GM19025 (cell line): ENCODE measurements at regions not wholly inside any gene's neighbourhood (a gene's known extent, or its start where the extent isn't known, plus 50 kb on each side); places are given as distances from the start of the nearest gene placed in this dataset.

Experiments
- ATAC-seq: cut with Tn5 transposase; IDR thresholded peaks from one replicate; pipeline ENCODE4 v1.9.1; 2021; ENCODE audit warnings: mild to moderate bottlenecking, low read depth, moderate library complexity; ENCODE audit not compliant: unreplicated experiment

DNA sequence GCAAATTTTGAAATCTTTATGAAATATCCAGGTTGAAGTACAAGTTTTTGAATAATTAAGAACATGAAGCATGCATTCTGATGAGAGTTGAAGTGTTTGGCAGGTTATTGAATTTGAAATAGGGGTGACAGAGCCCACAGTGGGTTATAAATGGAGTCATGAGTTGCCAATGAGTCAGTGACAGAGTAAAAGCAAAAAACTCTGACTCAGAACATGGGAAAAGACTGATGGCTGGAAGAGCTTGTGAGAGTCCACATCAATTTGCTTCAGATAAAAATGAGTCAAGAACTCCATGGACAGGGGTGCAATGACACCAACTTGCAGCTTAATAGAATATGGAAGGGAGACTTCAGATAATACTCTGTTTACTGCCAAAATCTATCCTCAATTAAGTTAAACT is 105.3 kb downstream of the SLC6A15 start:
- ATAC-seq = no peak

DNA sequence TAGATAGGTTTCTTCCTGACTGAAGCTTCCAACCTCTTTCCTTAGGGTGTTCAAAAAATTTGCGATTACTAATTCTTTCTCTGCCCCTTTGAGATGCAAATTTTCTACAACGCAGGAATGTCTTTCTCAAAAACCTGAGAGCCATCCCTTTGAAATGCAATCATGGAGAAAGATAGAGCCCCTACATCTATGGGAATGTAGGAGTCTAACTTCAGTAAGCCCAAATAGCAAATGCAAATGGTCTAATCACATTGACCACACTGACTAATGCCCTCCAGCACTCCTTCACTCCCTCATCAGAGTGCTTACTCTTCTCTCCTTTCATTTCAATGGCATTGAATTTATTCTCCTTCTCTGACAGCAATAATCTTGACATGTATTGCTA is 107.1 kb downstream of the SLC6A15 start:
- no peak for ATAC-seq

DNA sequence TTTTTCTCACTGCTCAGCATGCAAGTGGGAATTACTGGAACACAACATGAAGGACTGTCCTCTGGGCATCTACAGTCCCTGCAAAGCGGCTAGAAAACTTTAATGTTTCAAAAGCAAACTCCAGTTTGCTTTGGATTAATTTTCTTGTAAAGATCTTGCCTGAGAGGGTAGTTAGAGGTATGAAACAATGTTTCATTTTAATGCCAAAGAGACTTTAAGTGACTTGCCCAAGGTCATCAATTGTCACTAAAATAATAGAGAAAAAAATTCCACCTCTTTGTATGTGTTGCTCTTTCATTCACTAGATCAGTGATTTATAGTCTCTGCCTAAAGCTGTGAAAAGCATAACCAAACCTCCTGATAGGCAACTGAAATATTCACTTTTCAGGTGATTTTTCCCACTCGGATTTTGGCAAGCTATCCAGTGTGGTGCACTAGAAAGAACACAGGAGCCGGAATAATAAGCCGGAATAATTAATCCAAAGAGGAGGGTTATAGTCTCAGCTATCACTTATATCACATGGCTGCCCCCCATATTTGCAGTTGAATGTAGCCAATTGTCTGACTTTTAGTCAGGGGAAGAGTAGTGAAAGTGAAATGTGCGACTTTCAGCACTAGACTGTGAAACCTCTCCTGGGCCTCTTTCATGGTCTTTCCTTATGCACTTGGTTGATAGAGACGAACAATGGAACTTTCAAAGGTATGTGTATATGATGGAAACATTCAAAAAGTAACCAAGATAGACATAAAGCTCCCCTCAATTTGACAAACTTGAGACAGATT is 107.7 kb downstream of the SLC6A15 start:
- ATAC-seq = no peak

DNA sequence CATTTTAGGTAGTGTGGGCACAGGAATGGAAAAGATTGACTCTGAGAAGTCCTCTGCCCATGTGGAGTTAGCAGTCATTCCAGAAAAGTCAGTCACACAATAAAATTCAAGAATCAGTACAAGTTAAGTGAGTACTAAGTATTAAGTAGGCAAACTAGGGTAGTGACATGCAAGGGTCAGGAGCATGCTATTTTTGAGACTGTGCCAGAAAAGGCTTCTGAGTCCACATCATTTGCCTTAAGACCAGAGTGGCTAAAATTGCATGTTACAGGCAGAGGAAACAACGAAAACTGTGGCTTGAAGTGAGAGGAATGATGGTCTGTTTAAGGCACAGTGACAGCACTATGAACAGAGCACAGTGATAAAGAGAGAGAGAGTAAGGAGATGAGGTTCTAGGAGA is 108.9 kb downstream of the SLC6A15 start:
- no peak for ATAC-seq

DNA sequence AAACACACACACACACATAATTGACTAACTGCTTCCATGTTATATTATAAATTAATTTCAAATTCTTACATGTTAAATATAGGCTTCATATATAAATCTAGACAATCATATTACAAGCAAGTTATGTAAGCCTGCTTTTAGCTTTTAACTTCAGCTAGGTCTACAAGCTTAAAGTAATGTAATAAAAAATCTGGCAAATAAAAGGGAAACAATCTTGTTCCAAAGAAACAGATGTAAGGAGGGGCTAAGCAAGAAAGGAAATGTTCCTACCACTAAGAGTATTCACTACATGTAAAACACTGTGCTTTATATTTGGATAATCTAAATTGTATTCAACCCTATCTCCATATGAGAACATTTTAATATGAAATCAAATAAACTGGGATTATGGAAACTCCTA is 110.4 kb downstream of the SLC6A15 start:
- no peak for ATAC-seq

DNA sequence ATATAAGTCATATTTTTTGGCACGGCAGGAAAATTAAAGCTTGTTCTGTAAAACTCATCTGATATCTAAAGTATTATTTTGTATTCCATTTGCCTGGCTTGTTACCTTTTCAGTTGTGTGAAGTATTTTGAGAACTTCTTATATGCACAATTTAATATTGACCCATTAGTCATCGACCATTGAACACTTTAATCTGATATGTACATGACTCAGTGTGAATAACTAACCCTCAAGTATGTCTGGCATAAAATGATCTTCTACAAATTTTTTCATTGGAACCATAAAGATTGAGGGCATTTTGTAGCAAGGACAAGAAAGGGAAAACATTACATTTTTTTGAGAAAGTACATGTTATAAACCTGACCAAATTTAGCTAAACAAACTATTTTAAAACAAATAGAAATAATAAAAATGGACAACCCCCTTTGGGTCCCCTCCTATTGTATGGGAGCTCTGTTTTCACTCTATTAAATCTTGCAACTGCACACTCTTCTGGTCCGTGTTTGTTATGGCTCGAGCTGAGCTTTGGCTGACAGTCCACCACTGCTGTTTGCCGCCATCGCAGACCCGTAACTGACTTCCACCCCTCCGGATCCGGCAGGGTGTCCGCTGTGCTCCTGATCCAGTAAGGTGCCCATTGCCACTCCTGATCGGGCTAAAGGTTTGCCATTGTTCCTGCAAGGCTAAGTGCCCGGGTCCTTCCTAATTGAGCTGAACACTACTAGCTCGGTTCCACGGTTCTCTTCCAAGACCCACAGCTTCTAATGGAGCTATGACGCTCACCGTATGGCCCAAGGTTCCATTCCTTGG is 118.8 kb downstream of the SLC6A15 start:
- ATAC-seq = no peak

DNA sequence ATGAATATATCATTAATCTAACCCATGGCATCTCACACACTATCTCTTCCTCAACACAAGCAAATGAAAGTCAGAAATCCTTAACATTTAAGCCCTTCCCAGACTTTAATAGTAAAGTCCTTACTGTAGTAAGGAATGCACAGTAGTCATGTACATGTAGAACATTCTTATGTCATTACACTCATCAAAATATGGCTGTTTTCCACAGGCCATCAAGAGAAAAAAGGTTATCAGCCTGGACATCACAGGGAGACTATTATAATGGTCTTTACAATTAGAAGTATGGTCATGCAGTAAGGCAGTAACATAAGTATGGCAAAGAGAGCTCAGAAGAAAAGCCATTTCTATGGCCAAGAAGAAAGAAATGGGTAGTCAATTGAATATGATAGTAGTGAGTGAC is 121.2 kb downstream of the SLC6A15 start:
- ATAC-seq = no peak

DNA sequence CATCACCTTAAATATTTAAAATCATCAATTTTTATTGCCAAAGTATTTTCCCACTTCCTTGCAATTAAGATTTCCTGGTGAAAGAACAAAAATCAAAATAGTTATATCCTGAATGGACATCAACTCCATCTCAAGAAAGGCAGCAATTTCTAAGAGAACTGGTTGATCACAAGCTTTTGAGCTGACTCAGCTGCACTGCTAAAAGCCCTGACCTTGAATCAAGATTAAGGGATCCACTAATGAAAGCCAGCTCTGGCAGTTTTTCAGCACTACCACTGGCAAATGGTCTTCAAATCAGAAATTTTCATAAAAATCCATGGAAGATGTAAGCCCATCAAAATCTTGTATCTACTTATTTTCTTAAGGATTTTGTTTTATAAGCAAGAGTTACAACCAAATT is 123.4 kb downstream of the SLC6A15 start:
- no peak for ATAC-seq

DNA sequence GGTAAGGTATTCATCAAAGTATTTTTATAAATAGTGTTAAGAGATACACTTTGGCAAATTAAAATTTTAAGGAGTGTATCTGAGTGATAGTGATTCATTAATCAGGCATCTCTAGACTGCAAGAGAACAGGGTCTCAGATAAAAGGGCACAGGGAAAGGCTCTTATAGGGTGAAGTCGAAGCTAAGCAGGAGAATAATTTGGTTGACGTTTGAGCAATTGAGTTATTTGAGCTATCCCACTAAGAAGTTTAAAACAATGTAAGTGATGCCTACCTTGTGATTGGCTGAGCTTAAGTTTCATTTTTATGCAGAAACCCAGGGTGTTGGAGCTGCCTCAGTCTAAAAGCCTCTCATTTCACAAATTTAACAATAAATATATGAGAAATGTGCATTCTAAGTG is 125.3 kb downstream of the SLC6A15 start:
- ATAC-seq = no peak

DNA sequence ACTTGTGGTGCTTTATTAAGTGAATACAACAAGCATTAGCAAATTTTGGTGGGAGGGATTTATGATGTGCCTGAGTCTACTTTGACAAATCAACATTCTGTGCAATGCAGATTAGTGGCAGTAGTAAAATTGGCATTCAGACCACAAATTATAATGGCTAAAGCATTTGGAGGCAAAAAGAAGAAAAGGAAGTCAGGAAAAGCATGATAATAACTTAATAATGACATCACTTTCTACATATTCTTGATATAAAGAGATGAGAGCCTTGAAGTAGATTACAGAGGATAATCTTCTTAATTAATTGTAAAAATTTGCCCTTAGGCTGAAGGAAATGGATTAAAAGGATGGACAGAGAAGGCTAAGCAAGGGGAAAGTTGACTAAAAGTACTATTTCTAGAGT is 126.0 kb downstream of the SLC6A15 start:
- no peak for ATAC-seq

DNA sequence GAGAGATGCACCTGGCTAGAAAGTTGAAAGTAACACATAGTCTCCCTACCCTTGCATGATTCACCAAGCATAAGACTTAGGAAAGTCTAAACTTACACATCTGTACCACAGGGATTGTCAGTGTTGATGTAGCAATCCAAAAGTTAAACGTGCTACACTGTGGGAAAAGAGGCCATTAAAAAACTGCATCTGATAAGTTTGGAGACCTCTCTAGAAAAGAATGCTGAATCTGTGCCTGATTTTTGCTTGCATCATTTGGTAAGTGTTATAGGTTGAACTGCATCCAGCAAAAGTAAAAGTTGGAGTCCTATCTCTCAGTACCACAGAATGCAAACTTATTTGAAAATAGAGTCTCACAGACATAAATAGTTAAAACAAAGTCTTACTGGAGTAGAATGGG is 126.6 kb downstream of the SLC6A15 start:
- no peak for ATAC-seq

DNA sequence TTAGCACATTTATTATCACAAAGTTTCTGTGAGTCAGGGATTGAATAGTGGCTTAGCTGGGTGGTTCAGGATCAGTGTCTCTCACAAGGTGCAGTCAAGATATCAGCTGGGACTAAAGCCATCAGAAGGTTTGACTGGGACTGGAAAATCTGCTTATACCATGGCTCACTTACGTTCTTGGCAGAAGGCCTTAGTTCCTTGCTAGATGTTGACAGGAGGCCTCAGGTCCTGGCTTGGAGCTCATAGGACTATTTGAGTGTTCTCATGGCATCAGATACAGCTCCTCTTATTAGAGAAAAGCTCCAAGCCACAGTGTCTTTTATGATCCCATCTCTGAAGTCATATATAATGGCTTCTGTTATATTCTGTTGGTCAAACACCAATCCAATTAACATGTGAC is 127.3 kb downstream of the SLC6A15 start:
- no peak for ATAC-seq

DNA sequence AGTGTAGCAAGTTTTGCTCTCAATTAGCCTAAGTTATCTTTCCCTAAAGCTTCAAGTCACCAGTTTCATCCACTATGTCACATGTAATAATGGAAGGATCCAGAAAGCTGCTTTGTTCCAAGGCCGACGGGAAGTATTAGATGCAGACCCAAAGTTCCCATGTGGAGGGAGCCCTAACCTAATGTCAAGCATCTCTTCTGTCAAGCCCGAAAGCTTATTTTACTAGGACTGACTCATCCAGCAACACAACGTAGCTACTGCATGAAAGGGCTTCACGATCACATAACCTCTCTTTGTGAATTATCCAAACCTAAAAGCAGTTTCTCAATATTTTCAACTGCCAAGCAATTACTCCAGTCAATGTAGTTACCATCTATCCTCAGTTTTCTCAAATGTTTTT is 133.4 kb downstream of the SLC6A15 start:
- no peak for ATAC-seq

DNA sequence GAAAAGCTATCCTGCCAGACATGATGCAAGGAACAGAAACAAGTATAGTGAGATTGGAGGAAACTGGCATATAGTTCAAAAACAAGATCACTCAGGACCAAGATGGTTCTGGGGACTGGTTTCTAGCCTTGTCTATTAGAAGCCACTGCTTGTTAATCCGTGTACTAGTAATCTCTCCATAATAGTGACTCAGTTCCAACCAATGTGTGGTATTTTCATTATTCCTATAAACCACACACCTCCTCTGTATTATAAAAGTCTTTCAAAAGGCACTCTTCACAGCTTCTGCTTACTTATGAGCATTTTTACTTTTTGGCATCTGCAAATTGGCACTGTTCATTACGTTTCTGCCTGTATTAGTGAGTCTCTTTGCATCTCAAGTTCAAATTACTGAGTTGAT is 140.3 kb downstream of the SLC6A15 start:
- ATAC-seq = no peak

DNA sequence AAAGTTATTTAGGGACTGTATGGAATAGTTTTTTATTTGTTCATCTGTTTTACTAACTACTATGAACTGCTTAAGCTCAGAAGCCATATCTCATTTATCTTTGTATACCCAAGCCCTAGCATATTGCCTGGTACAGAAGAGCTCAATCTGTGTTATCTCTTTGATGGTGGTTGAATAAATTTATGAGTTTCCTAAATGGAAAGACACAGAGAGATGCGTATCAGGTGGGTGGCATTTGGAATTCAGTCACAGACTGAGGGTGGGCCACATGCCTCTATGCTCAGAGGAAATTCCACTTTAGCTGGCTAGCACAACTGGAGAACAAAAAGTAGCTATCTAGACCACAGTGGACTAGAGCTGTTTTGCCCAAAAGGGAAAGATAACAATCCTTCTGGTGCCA is 145.5 kb downstream of the SLC6A15 start:
- ATAC-seq = no peak

DNA sequence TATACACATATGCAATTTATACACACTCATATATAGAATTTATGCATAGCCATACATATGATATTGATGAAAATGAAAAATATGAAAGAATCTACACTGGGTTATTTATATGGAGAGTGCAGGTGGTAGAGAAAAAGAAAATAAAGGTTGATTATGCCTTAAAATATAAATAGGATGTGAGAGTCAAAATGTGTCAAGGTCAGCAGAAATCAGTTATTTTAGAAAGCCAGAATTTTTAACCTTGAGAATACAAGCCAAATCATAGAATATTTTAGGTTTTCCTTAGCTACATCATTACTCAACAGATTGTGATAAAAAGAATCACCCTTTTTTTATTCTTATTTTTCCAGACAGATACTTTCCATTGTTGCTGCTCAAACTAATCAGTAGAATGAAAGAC is 146.2 kb downstream of the SLC6A15 start:
- no peak for ATAC-seq

DNA sequence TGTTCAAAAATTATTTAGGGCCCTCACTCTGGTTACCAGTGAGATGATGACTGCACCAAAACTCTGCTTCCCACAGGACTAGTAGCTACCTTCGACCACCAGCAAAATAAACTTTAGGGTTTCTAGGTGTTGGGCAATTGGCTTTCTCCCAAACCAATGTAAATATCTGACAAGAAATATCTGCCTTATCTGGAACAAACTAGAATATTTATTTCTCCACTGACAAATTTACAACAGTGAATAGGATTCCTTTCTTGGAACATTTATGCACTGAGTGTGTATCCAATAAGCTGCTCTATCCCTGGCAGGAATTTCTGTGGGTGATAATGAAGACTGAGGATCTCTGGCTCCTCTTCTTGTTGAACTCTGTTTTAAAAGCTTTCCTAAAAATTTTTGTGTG is 148.6 kb downstream of the SLC6A15 start:
- ATAC-seq = no peak

DNA sequence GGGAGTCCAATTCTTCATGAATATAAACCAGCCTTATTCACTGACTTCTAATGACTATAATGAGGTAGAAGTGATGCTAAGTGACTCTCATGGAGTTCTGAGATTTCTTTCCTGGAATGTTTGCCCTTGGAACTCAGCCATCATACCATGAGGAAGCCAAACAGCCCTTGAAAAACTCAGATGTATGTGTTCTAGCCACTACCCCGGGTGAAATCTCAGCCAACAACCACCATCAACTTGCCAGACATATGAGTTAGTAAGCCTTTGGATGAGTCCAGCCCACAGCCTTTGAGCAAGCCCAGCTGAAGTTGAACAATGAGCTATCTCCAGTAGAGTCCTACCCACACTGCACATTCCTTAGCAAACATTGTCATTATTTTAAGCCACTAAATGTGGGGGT is 149.5 kb downstream of the SLC6A15 start:
- no peak for ATAC-seq

DNA sequence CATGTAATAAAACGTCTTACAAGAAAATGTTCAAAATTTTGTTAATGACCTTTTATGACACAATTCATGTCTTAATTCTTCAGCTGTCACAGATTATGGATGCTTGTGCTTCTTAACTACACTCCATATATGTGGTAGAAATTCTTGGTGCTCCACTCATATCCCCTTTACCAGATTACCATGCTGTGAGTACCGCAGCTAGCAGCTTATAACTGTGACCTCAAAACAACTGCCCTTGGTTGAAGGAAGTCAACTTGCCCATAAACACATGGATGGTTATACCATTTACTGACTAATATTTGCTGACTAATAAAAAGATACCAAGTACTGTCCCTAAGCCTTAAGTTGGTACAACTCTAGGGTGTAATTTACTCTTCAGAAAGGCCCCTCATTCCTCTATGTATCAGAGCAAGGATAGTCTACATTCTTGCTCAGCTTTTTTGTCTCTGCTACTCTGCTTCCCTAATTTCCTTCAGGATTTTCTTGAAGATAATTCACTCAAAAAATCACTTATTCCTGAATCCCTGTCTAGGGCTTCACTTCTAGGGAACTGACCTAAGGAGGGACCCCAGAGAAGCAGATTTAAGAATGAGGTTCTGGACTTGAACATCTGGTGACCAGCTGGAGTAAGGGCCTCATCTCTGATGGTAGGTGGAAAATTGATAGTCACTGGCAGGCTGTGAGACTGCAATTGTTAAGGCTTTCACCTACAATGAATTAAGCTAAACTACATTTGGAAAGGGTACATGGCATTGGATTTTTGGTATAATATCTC is 152.3 kb downstream of the SLC6A15 start:
- no peak for ATAC-seq

DNA sequence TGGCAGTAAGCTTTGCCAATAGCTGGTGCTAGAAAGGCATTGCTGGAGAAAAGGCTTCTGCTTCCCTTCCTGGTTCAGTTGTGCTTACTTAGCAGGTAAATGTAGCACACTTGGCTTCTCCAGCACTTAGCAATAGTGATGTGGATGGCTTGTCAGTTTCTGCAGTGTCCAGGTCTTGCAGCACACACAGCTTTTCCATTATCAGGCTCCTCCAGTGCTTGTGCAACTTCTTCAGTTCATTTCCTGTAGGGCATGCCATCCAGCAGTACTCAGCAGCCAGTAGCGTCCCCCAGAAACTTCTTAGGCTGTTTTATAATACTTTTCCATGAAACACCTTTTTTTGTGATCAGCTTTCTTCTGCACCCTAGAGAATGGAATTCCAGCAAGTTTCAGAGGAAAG is 154.6 kb downstream of the SLC6A15 start:
- no peak for ATAC-seq

DNA sequence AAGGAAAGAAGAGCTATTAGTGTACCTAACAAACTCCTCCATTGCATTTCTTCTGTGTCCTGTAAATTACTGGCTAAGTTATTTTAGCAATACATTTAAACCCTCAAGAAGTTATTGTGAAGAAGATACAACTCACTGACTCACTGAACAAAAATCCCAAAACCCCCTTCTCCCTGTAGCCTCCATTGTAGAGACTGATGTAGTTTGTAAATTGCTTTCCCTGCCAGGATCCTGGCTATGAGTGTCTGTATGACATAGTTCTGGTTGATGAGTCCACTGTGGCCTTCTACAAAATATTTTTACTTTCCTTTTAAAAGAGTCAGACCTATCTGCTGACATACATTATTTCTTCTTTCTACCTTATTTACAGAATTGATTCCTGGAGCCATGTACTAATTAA is 155.6 kb downstream of the SLC6A15 start:
- ATAC-seq = no peak
